Pancreas (tissue), 10 donors: ENCODE measurements at regions not wholly inside any gene's neighbourhood (a gene's known extent, or its start where the extent isn't known, plus 50 kb on each side); places are given as distances from the start of the nearest gene placed in this dataset.

Experiments
- ATAC-seq, 4 donors: fragments of 200-7000 bp; cut with Tn5 transposase; one replicate each; pipeline versions ENCODE4 v1.8.0 to v1.9.1; 2020; ENCODE audit warnings: mild to moderate bottlenecking in 4 of 4, moderate library complexity in 4 of 4
- DNase-seq, 6 donors: peaks; one replicate each; pipeline ENCODE4 v3.0.0-alpha.2; 2020
- FAIRE-seq: peaks from 2 replicates; lab custom pipeline; 2012; peaks lifted over from hg19 to GRCh38; lab: Jason Lieb, UNC
- H3K27ac ChIP-seq, 4 donors: fragments of 200-600 bp; sonication (generic); 1 replicate in 3 of 4; 2 replicates in 1 of 4; pipeline versions ENCODE4 v1.5.0 to v1.8.0; 2020
- H3K27me3 ChIP-seq, 4 donors: fragments of 200-600 bp; one replicate each; pipeline ENCODE4 v1.8.0; 2021
- H3K36me3 ChIP-seq, 3 donors: fragments of 200-600 bp; sonication (generic) in 1 of 3; one replicate each; pipeline versions ENCODE4 v1.5.0 to v1.8.0; 2020 to 2021
- H3K4me1 ChIP-seq, 3 donors: fragments of 200-600 bp; one replicate each; pipeline ENCODE4 v1.8.0; 2021
- H3K4me3 ChIP-seq, 4 donors: fragments of 200-600 bp; sonication (generic) in 2 of 4; one replicate each; pipeline versions ENCODE4 v1.5.0 to v1.8.0; 2020 to 2021
- H3K9me3 ChIP-seq, 4 donors: fragments of 200-600 bp; one replicate each; pipeline ENCODE4 v1.8.0; 2021
- WGBS, 2 donors: extraction: QIAGEN DNeasy Blood & Tissue Kit; methylation state at CpG; one replicate each; pipeline ENCODE4 v1.1.7; 2013; 5-methylcytosine and 5-hydroxymethylcytosine counted together
- intact Hi-C, 3 donors: fragments of 100-400 bp; cut with DNase I; formaldehyde crosslinking; loops; one replicate each; pipeline versions ENCODE4 v1.11.1 to v1.14.2; 2022
- TF ChIP-seq, protein P1 (sequence below), 4 donors: fragments of 200-600 bp; sonication (generic) in 3 of 4; IDR thresholded peaks; one replicate each; pipeline versions ENCODE4 v1.5.0 to v1.8.0; 2021; ENCODE audit warnings: antibody characterized with exemption in 4 of 4
- donor health status: healthy with polysubstance abuse.
- donor health status: DM: no; HTN: no; CAD: no; lungs with moderate emphysema.
- donor health status: DM: no; HTN: no; CAD: no.
- donor health status: control.
- donor health status: control.
- donor health status: Bipolar disorder and iron deficiency.
- donor health status: DM: yes; HTN: yes; CAD: no.
- donor health status: DM: no; HTN: no; CAD: no.
- donor health status: DM: no; HTN: no; CAD: no.
- donor health status: DM: yes; HTN: yes; CAD: no.

DNA sequence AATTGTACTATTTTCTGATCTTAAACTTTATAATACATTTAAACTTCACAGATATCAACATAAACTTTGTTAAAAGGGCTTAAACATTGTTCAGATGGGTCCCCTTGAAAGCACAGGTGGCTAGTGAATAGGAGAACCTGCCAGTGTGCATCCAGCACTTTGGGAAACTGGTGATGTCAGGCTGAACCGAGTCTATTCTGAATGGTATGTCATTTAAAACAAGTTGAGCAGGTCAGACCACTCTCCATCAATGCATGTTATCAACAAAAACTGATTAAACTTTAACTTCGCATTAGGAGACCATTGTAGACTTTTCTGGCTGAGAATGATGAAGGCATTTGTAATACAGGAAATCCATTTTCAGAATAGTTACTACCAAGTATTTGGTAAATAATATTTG, 50.1 kb upstream of the FREM2 start:
- TF ChIP-seq, protein P1, sequence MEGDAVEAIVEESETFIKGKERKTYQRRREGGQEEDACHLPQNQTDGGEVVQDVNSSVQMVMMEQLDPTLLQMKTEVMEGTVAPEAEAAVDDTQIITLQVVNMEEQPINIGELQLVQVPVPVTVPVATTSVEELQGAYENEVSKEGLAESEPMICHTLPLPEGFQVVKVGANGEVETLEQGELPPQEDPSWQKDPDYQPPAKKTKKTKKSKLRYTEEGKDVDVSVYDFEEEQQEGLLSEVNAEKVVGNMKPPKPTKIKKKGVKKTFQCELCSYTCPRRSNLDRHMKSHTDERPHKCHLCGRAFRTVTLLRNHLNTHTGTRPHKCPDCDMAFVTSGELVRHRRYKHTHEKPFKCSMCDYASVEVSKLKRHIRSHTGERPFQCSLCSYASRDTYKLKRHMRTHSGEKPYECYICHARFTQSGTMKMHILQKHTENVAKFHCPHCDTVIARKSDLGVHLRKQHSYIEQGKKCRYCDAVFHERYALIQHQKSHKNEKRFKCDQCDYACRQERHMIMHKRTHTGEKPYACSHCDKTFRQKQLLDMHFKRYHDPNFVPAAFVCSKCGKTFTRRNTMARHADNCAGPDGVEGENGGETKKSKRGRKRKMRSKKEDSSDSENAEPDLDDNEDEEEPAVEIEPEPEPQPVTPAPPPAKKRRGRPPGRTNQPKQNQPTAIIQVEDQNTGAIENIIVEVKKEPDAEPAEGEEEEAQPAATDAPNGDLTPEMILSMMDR (IDR thresholded peaks at IDR 0.05): no peak
- intact Hi-C loops: no loop called here
- Histone ChIP-seq H3K27ac (peak overlapping the region in 2 of 4 donors; percentile 86 to 88), H3K27me3 (no peaks in the 10 kb centered on the region), H3K36me3 (no peaks in the 10 kb centered on the region), H3K9me3 (no peaks in the 10 kb centered on the region), H3K4me3 (no peak overlapping the region), H3K4me1 (peaks cover 13 to 35% (median 33%) of the 10 kb centered on the region in 3 donors)
- DNase-seq (peak in 4 of 6 donors; percentile 37 to 83 (median 66)), FAIRE-seq (no peak), ATAC-seq (peak; percentile 92 to 95 (median 93))
- 8 to 10% methylated on average over 2 of the region's 2 CpGs for WGBS, 2 donors
